OCI-LY3 (cell line): ENCODE measurements at regions not wholly inside any gene's neighbourhood (a gene's known extent, or its start where the extent isn't known, plus 50 kb on each side); places are given as distances from the start of the nearest gene placed in this dataset.

Source experiments
- CTCF ChIP-seq: fragments of 200-600, 300-600 bp; sonication (generic); IDR thresholded peaks from 2 replicates; pipeline ENCODE4 v1.5.1; 2014; ENCODE audit warnings: antibody characterized with exemption, low read length, low read depth
- EZH2phosphoT487 ChIP-seq: fragments of 200-600 bp; shearing (Covaris generic); IDR thresholded peaks from 2 replicates; pipeline ENCODE4 v1.6.1; 2018; ENCODE audit warnings: antibody characterized with exemption, mixed run types, low read depth

GRCh38 chr3:21054064-21054463 is 696.9 kb downstream of the ZNF385D start:
- no peak for TF ChIP-seq CTCF
- TF ChIP-seq EZH2phosphoT487, result no peak
